Stimulated activated CD8-positive, alpha-beta memory T cell treated with anti-CD3 and anti-CD28 coated beads, Interleukin-4, amount 100 ng/mL, for 1 hour (primary cell): ENCODE measurements at regions not wholly inside any gene's neighbourhood (a gene's known extent, or its start where the extent isn't known, plus 50 kb on each side); places are given as distances from the start of the nearest gene placed in this dataset.

Experiments
- DNase-seq, 2 donors: peaks; one replicate each; pipeline ENCODE4 v3.0.0-alpha.2; 2020; ENCODE audit warnings: low read depth in 2 of 2, low spot score in 1 of 2

GRCh38 chr22:48258064-48258701 is 1495.7 kb downstream of the TBC1D22A start:
- no peak for DNase-seq

GRCh38 chr22:48257685-48258055 is 1495.2 kb downstream of the TBC1D22A start:
- DNase-seq, result no peak

- no peak for DNase-seq
These were observed 1494.6 kb downstream of the TBC1D22A start for GRCh38 chr22:48256776-48257684.

- DNase-seq, result no peak
These were observed 1493.7 kb downstream of the TBC1D22A start for GRCh38 chr22:48256041-48256739.

- no peak for DNase-seq
These were observed 1491.9 kb downstream of the TBC1D22A start for GRCh38 chr22:48254311-48254873.

- DNase-seq, result no peak
These were observed 1491.1 kb downstream of the TBC1D22A start for GRCh38 chr22:48253573-48253972.

GRCh38 chr22:48253136-48253535 is 1490.7 kb downstream of the TBC1D22A start:
- no peak for DNase-seq

GRCh38 chr22:48251629-48252028 is 1489.2 kb downstream of the TBC1D22A start:
- DNase-seq, result no peak

- no peak for DNase-seq
These were observed 1488.6 kb downstream of the TBC1D22A start for GRCh38 chr22:48250937-48251530.

GRCh38 chr22:48250286-48250895 is 1487.9 kb downstream of the TBC1D22A start:
- DNase-seq, result no peak

GRCh38 chr22:48249713-48250268 is 1487.3 kb downstream of the TBC1D22A start:
- DNase-seq, result no peak

- no peak for DNase-seq
These were observed 1486.5 kb downstream of the TBC1D22A start for GRCh38 chr22:48248901-48249455.

- no peak for DNase-seq
These were observed 1485.4 kb downstream of the TBC1D22A start for GRCh38 chr22:48247829-48248228.

GRCh38 chr22:48245196-48245485 is 1482.7 kb downstream of the TBC1D22A start:
- no peak for DNase-seq

- DNase-seq, result no peak
These were observed 1482.1 kb downstream of the TBC1D22A start for GRCh38 chr22:48244388-48245195.

GRCh38 chr22:48242461-48242864 is 1480.0 kb downstream of the TBC1D22A start:
- DNase-seq, result no peak

GRCh38 chr22:48241658-48242057 is 1479.2 kb downstream of the TBC1D22A start:
- DNase-seq, result no peak

- no peak for DNase-seq
These were observed 1478.4 kb downstream of the TBC1D22A start for GRCh38 chr22:48240935-48241230.

- DNase-seq, result no peak
These were observed 1477.9 kb downstream of the TBC1D22A start for GRCh38 chr22:48240148-48240934.
